HCT116 (cell line): ENCODE measurements at regions not wholly inside any gene's neighbourhood (a gene's known extent, or its start where the extent isn't known, plus 50 kb on each side); places are given as distances from the start of the nearest gene placed in this dataset.

Experiments used
- ATAC-seq: fragments of 200-7000 bp; cut with Tn5 transposase; 2 replicates; pipeline ENCODE4 v1.9.1; 2020; ENCODE audit warnings: mild to moderate bottlenecking, moderate library complexity
- BruUV-seq: library from RNA; stranded (reverse); fragments of 400-500 nt; replicated peaks from 2 replicates; lab custom pipeline; 2021; lab: Mats Ljungman, UMichigan
- CTCF ChIA-PET: fragments of 300-600 bp; sonication (Branson Sonifier 250); formaldehyde crosslinking; loops from one replicate; lab custom pipeline; 2021; ENCODE audit warnings: antibody characterized with exemption; lab: Charles Lee
- POLR2A ChIA-PET: fragments of 300-600, 350-600 bp; sonication (Branson Sonifier 250); formaldehyde crosslinking; loops from one replicate; lab custom pipeline; 2021; ENCODE audit warnings: antibody characterized with exemption; lab: Charles Lee
- RAD21 ChIA-PET, 2 experiments: fragments of 300-600 bp; sonication (Branson Sonifier 250); formaldehyde crosslinking; loops; one replicate each; lab custom pipeline; 2023; ENCODE audit warnings: low total read pairs in 2 of 2; ENCODE audit not compliant: uncharacterized antibody in 2 of 2, unreplicated experiment in 2 of 2, low non-redundant PET in 1 of 2; lab: Charles Lee
- DNase-seq: peaks from one replicate; pipeline ENCODE4 v3.0.0-alpha.2; 2010; ENCODE audit warnings: low read depth, low spot score
- H2AFZ ChIP-seq: fragments of 200-600 bp; shearing (Covaris generic), sonication (generic); 2 replicates; pipeline ENCODE4 v1.6.1; 2017; ENCODE audit warnings: low read depth, mixed run types, mixed read lengths, antibody characterized with exemption, low read length; ENCODE audit not compliant: poor library complexity, severe bottlenecking
- H3K27ac ChIP-seq: 2 replicates; pipeline ENCODE4 v1.5.1; 2012; ENCODE audit warnings: low read depth, low read length
- H3K27me3 ChIP-seq: fragments of 200-600 bp; sonication (generic); 2 replicates; pipeline ENCODE4 v1.6.1; 2016; ENCODE audit warnings: mixed run types, low read length, mixed read lengths; ENCODE audit not compliant: insufficient read depth
- H3K36me3 ChIP-seq, 2 experiments: fragments of 200-500 bp in 1 of 2; fragments of 200-600 bp in 1 of 2; sonication (Bioruptor generic) in 1 of 2; sonication (generic) in 1 of 2; 2 replicates each; pipeline versions ENCODE4 v1.5.1 to v1.6.1; 2014 to 2016; ENCODE audit warnings: low read length in 2 of 2, inconsistent platforms in 1 of 2, mixed read lengths in 1 of 2, mixed run types in 1 of 2; ENCODE audit not compliant: insufficient read depth in 2 of 2, control insufficient read depth in 1 of 2
- H3K4me1 ChIP-seq, 2 experiments: fragments of 200-600 bp in 1 of 2; sonication (generic) in 1 of 2; 2 replicates each; pipeline versions ENCODE4 v1.5.1 to v1.6.1; 2012 to 2017; ENCODE audit warnings: low read length in 2 of 2, inconsistent platforms in 1 of 2, mild to moderate bottlenecking in 1 of 2, mixed read lengths in 1 of 2, mixed run types in 1 of 2, moderate library complexity in 1 of 2; ENCODE audit not compliant: insufficient read depth in 2 of 2, control insufficient read depth in 1 of 2
- H3K4me2 ChIP-seq: fragments of 200-600 bp; sonication (generic); 2 replicates; pipeline ENCODE4 v1.6.1; 2017; ENCODE audit warnings: mixed run types, low read length, mixed read lengths
- H3K4me3 ChIP-seq, 2 experiments: fragments of 200-600 bp in 1 of 2; sonication (generic) in 1 of 2; replicated peaks in 1 of 2; 2 replicates each; pipeline ENCODE4 v1.5.1; 2011 to 2016; ENCODE audit warnings: low read length in 2 of 2, control low read depth in 1 of 2, low read depth in 1 of 2, mild to moderate bottlenecking in 1 of 2, mixed read lengths in 1 of 2, mixed run types in 1 of 2
- H3K79me2 ChIP-seq: fragments of 200-600 bp; sonication (generic); 2 replicates; pipeline ENCODE4 v1.6.1; 2017; ENCODE audit warnings: mild to moderate bottlenecking, mixed run types, low read length, moderate library complexity, mixed read lengths; ENCODE audit not compliant: insufficient read depth
- H3K9ac ChIP-seq: fragments of 200-600 bp; sonication (generic); 2 replicates; pipeline ENCODE4 v1.6.1; 2016; ENCODE audit warnings: low read length, mixed read lengths
- H3K9me2 ChIP-seq: fragments of 200-600 bp; sonication (generic), shearing (Covaris generic); 2 replicates; pipeline ENCODE4 v1.6.1; 2017; ENCODE audit warnings: mixed run types, mild to moderate bottlenecking, moderate library complexity; ENCODE audit not compliant: insufficient read depth
- H3K9me3 ChIP-seq, 2 experiments: fragments of 200-500 bp in 1 of 2; fragments of 200-600 bp in 1 of 2; sonication (Bioruptor generic) in 1 of 2; sonication (generic) in 1 of 2; 2 replicates each; pipeline ENCODE4 v1.6.1; 2014 to 2017; ENCODE audit warnings: low read length in 2 of 2, mixed read lengths in 2 of 2, inconsistent platforms in 1 of 2, low read depth in 1 of 2, mild to moderate bottlenecking in 1 of 2, mixed run types in 1 of 2, moderate library complexity in 1 of 2; ENCODE audit not compliant: control insufficient read depth in 1 of 2, insufficient read depth in 1 of 2
- H4K20me1 ChIP-seq: fragments of 200-600 bp; sonication (generic), shearing (Covaris generic); 2 replicates; pipeline ENCODE4 v1.6.1; 2017; ENCODE audit warnings: mixed run types, mild to moderate bottlenecking, moderate library complexity; ENCODE audit not compliant: insufficient read depth
- CBX3 ChIP-seq: IDR thresholded peaks from 2 replicates; pipeline ENCODE4 v1.6.1; 2012; ENCODE audit warnings: low read depth
- EZH2 ChIP-seq: fragments of 200-600 bp; sonication (generic); IDR thresholded peaks from 2 replicates; pipeline ENCODE4 v1.6.1; 2017; ENCODE audit warnings: antibody characterized with exemption, mixed run types
- FOSL1 ChIP-seq: IDR thresholded peaks from 2 replicates; pipeline ENCODE4 v1.6.1; 2012; ENCODE audit warnings: low read depth
- JUND ChIP-seq: IDR thresholded peaks from 2 replicates; pipeline ENCODE4 v1.6.1; 2012
- POLR2A ChIP-seq: IDR thresholded peaks from 2 replicates; pipeline ENCODE4 v1.7.0; 2011; ENCODE audit warnings: borderline replicate concordance; ENCODE audit not compliant: insufficient read depth, insufficient read length; ENCODE audit errors: extremely low read depth
- POLR2AphosphoS5 ChIP-seq: IDR thresholded peaks from 2 replicates; pipeline ENCODE4 v1.6.1; 2011; ENCODE audit warnings: mild to moderate bottlenecking, low read depth, low read length, moderate library complexity
- RAD21 ChIP-seq: IDR thresholded peaks from 2 replicates; pipeline ENCODE4 v1.6.1; 2012; ENCODE audit warnings: low read depth, mild to moderate bottlenecking
- SP1 ChIP-seq: IDR thresholded peaks from 2 replicates; pipeline ENCODE4 v1.6.1; 2012; ENCODE audit warnings: low read depth
- YY1 ChIP-seq: IDR thresholded peaks from 2 replicates; pipeline ENCODE4 v1.6.1; 2011; ENCODE audit warnings: low read length, low read depth, moderate library complexity, mild to moderate bottlenecking; ENCODE audit not compliant: insufficient replicate concordance; ENCODE audit errors: extremely low read depth
- ZNF274 ChIP-seq: fragments of 200-500 bp; sonication (Bioruptor generic); IDR thresholded peaks from 2 replicates; pipeline ENCODE4 v1.6.1; 2014; ENCODE audit warnings: mild to moderate bottlenecking, low read depth, low read length, inconsistent platforms
- intact Hi-C: fragments of 100-400 bp; cut with micrococcal nuclease; formaldehyde crosslinking; loops from 2 replicates; pipeline ENCODE4 v1.10.0; 2022
- TF ChIP-seq, protein P1 (sequence below): IDR thresholded peaks from 2 replicates; pipeline ENCODE4 v1.6.1; 2012; ENCODE audit warnings: low read depth
- TF ChIP-seq, protein P2 (sequence below), 3 experiments: fragments of 200-600 bp in 1 of 3; sonication (generic) in 1 of 3; IDR thresholded peaks in 2 of 3; conservative IDR thresholded peaks in 1 of 3; 2 replicates each; pipeline ENCODE4 v1.5.1; 2012 to 2017; ENCODE audit warnings: low read depth in 2 of 3, low read length in 2 of 3, antibody characterized with exemption in 1 of 3, borderline replicate concordance in 1 of 3, control low read depth in 1 of 3, mild to moderate bottlenecking in 1 of 3, mixed read lengths in 1 of 3, mixed run types in 1 of 3, moderate library complexity in 1 of 3; ENCODE audit not compliant: insufficient read depth in 1 of 3
- TF ChIP-seq, protein P3 (sequence below): IDR thresholded peaks from 2 replicates; pipeline ENCODE4 v1.6.1; 2012

DNA sequence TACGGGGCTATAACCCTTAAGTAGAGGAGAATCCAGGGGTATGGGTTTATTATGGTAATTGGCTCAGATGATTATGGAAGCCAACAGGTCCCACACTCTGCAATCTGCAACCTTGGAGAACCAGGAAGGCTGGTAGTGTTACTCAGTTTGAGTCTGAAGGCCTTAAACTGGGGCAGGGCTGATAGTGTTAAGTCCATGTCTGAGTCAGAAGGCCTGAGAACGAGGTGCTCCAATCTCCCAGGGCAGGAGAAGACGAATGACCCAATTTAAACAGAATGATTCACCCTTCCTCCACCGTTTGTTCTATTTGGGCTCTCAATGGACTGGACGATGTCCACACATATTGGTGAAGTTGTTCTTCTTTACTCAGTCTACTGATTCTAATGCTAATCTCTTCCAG is 244.5 kb upstream of the PTER start:
- no peak overlapping the region for H3K27ac ChIP-seq
- peaks cover 3% of the 10 kb centered on the region; the same call in 1 of the 2 replicates for H3K27me3 ChIP-seq
- no peak for DNase-seq
- ChIA-PET POLR2A (no interaction called here), CTCF (no interaction called here)
- no peaks in the 10 kb centered on the region for H3K36me3 ChIP-seq
- H3K4me1 ChIP-seq, result no peaks in the 10 kb centered on the region
- no peaks in the 10 kb centered on the region for H3K79me2 ChIP-seq
- H3K9ac ChIP-seq, result no peak overlapping the region
- BruUV-seq, result no TSS peak
- H3K9me3 ChIP-seq, result no peaks in the 10 kb centered on the region
- no peak overlapping the region for H3K4me3 ChIP-seq
- intact Hi-C loops, result no loop called here
- no peak overlapping the region for H3K4me2 ChIP-seq
- TF ChIP-seq JUND (no peak), CBX3 (no peak), EZH2 (no peak), POLR2A (no peak), POLR2AphosphoS5 (no peak), YY1 (no peak), SP1 (no peak), FOSL1 (no peak), RAD21 (no peak), ZNF274 (no peak)
- TF ChIP-seq, protein P1, sequence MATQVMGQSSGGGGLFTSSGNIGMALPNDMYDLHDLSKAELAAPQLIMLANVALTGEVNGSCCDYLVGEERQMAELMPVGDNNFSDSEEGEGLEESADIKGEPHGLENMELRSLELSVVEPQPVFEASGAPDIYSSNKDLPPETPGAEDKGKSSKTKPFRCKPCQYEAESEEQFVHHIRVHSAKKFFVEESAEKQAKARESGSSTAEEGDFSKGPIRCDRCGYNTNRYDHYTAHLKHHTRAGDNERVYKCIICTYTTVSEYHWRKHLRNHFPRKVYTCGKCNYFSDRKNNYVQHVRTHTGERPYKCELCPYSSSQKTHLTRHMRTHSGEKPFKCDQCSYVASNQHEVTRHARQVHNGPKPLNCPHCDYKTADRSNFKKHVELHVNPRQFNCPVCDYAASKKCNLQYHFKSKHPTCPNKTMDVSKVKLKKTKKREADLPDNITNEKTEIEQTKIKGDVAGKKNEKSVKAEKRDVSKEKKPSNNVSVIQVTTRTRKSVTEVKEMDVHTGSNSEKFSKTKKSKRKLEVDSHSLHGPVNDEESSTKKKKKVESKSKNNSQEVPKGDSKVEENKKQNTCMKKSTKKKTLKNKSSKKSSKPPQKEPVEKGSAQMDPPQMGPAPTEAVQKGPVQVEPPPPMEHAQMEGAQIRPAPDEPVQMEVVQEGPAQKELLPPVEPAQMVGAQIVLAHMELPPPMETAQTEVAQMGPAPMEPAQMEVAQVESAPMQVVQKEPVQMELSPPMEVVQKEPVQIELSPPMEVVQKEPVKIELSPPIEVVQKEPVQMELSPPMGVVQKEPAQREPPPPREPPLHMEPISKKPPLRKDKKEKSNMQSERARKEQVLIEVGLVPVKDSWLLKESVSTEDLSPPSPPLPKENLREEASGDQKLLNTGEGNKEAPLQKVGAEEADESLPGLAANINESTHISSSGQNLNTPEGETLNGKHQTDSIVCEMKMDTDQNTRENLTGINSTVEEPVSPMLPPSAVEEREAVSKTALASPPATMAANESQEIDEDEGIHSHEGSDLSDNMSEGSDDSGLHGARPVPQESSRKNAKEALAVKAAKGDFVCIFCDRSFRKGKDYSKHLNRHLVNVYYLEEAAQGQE, result no peak
- TF ChIP-seq, protein P2, sequence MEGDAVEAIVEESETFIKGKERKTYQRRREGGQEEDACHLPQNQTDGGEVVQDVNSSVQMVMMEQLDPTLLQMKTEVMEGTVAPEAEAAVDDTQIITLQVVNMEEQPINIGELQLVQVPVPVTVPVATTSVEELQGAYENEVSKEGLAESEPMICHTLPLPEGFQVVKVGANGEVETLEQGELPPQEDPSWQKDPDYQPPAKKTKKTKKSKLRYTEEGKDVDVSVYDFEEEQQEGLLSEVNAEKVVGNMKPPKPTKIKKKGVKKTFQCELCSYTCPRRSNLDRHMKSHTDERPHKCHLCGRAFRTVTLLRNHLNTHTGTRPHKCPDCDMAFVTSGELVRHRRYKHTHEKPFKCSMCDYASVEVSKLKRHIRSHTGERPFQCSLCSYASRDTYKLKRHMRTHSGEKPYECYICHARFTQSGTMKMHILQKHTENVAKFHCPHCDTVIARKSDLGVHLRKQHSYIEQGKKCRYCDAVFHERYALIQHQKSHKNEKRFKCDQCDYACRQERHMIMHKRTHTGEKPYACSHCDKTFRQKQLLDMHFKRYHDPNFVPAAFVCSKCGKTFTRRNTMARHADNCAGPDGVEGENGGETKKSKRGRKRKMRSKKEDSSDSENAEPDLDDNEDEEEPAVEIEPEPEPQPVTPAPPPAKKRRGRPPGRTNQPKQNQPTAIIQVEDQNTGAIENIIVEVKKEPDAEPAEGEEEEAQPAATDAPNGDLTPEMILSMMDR (IDR thresholded peaks at IDR 0.05 in 2 of 3, conservative IDR thresholded peaks at IDR 0.05 in 1 of 3; ENCODE audit: borderline replicate concordance in 1 of 3, insufficient read depth in 1 of 3, low read depth in 2 of 3, low read length in 2 of 3), result no peak
- TF ChIP-seq, protein P3, sequence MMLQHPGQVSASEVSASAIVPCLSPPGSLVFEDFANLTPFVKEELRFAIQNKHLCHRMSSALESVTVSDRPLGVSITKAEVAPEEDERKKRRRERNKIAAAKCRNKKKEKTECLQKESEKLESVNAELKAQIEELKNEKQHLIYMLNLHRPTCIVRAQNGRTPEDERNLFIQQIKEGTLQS, result no peak
- TF ChIP-seq, all 23 proteins: peak for 0
- RAD21 ChIA-PET, result no interaction called here
- no peaks in the 10 kb centered on the region for H3K9me2 ChIP-seq
- H2AFZ ChIP-seq, result no peak overlapping the region
- no peaks in the 10 kb centered on the region for H4K20me1 ChIP-seq
- no peak for ATAC-seq
